SK-N-SH treated with all-trans-retinoic acid at 6 μM for 48 hours (cell line): ENCODE measurements at regions not wholly inside any gene's neighbourhood (a gene's known extent, or its start where the extent isn't known, plus 50 kb on each side); places are given as distances from the start of the nearest gene placed in this dataset.

Experiments
- ATAC-seq: fragments of 200-7000 bp; cut with Tn5 transposase; 3 replicates; pipeline ENCODE4 v1.9.1; 2020; ENCODE audit warnings: mild to moderate bottlenecking, moderate library complexity
- ARNTL ChIP-seq: fragments of 450-650 bp; formaldehyde crosslinking; IDR thresholded peaks from 2 replicates; pipeline ENCODE4 v1.5.0; 2020; ENCODE audit warnings: low read depth, mild to moderate bottlenecking, moderate library complexity, borderline replicate concordance
- BACH2 ChIP-seq: fragments of 250-450 bp; sonication (Bioruptor Pico); IDR thresholded peaks from 2 replicates; pipeline ENCODE4 v1.9.0; 2021; ENCODE audit warnings: mild to moderate bottlenecking, borderline replicate concordance
- CSDC2 ChIP-seq: fragments of 250-450 bp; sonication (Bioruptor Pico); IDR thresholded peaks from 2 replicates; pipeline ENCODE4 v1.5.0; 2020; ENCODE audit warnings: mild to moderate bottlenecking, moderate library complexity
- ESRRG ChIP-seq: fragments of 250-450 bp; sonication (Bioruptor Pico); IDR thresholded peaks from 2 replicates; pipeline ENCODE4 v1.6.1; 2021; ENCODE audit warnings: mild to moderate bottlenecking
- GLIS3 ChIP-seq: fragments of 250-450 bp; sonication (Bioruptor Pico); IDR thresholded peaks from 2 replicates; pipeline ENCODE4 v1.5.0; 2020; ENCODE audit warnings: mild to moderate bottlenecking, moderate library complexity
- OSR1 ChIP-seq: fragments of 250-450 bp; sonication (Bioruptor Pico); IDR thresholded peaks from 2 replicates; pipeline ENCODE4 v1.8.0; 2022; ENCODE audit warnings: moderate library complexity, mild to moderate bottlenecking, inconsistent platforms
- PATZ1 ChIP-seq: fragments of 250-450 bp; sonication (Bioruptor Pico); IDR thresholded peaks from 2 replicates; pipeline ENCODE4 v1.8.0; 2020; ENCODE audit warnings: mild to moderate bottlenecking, moderate library complexity, borderline replicate concordance
- POU6F1 ChIP-seq: fragments of 250-450 bp; sonication (Bioruptor Pico); IDR thresholded peaks from 2 replicates; pipeline ENCODE4 v1.8.0; 2021; ENCODE audit warnings: low read depth, mild to moderate bottlenecking, moderate library complexity, borderline replicate concordance
- PPARA ChIP-seq: fragments of 250-450 bp; sonication (Bioruptor Pico); IDR thresholded peaks from 2 replicates; pipeline ENCODE4 v1.5.0; 2020; ENCODE audit warnings: mild to moderate bottlenecking, borderline replicate concordance
- RARB ChIP-seq: fragments of 250-450 bp; sonication (Bioruptor Pico); IDR thresholded peaks from 2 replicates; pipeline ENCODE4 v1.8.0; 2021; ENCODE audit warnings: mild to moderate bottlenecking, moderate library complexity
- SNAI2 ChIP-seq: fragments of 250-450 bp; sonication (Bioruptor Pico); IDR thresholded peaks from 2 replicates; pipeline ENCODE4 v1.5.0; 2020; ENCODE audit warnings: mild to moderate bottlenecking, moderate library complexity
- TCF4 ChIP-seq: fragments of 250-450 bp; sonication (Bioruptor Pico); IDR thresholded peaks from 2 replicates; pipeline ENCODE4 v1.8.0; 2021; ENCODE audit warnings: mild to moderate bottlenecking, moderate library complexity, borderline replicate concordance
- TOX ChIP-seq: fragments of 250-450 bp; sonication (Bioruptor Pico); IDR thresholded peaks from 2 replicates; pipeline ENCODE4 v1.8.0; 2021; ENCODE audit warnings: mild to moderate bottlenecking, moderate library complexity, borderline replicate concordance
- ZC3H10 ChIP-seq: fragments of 250-450 bp; sonication (Bioruptor Pico); IDR thresholded peaks from 2 replicates; pipeline ENCODE4 v1.5.1; 2021; ENCODE audit warnings: mild to moderate bottlenecking, moderate library complexity
- ZFP3 ChIP-seq: fragments of 250-450 bp; sonication (Bioruptor Pico); IDR thresholded peaks from 2 replicates; pipeline ENCODE4 v1.5.0; 2020; ENCODE audit warnings: mild to moderate bottlenecking, moderate library complexity
- ZFP30 ChIP-seq: fragments of 450-650 bp; formaldehyde crosslinking; IDR thresholded peaks from 2 replicates; pipeline ENCODE4 v1.5.0; 2022; ENCODE audit warnings: mild to moderate bottlenecking, moderate library complexity
- ZNF565 ChIP-seq: fragments of 450-650 bp; formaldehyde crosslinking; conservative IDR thresholded peaks from 2 replicates; pipeline ENCODE4 v1.5.0; 2020; ENCODE audit warnings: low read depth, mild to moderate bottlenecking, moderate library complexity
- ZNF70 ChIP-seq: fragments of 450-650 bp; formaldehyde crosslinking; IDR thresholded peaks from 2 replicates; pipeline ENCODE4 v1.5.0; 2020; ENCODE audit warnings: mild to moderate bottlenecking, moderate library complexity
- ZNF8 ChIP-seq: fragments of 450-650 bp; formaldehyde crosslinking; IDR thresholded peaks from 2 replicates; pipeline ENCODE4 v1.5.0; 2020; ENCODE audit warnings: mild to moderate bottlenecking, moderate library complexity
- TF ChIP-seq, protein P1 (sequence below): fragments of 250-450 bp; sonication (Bioruptor Pico); IDR thresholded peaks from 2 replicates; pipeline ENCODE4 v1.5.1; 2021; ENCODE audit warnings: mild to moderate bottlenecking, moderate library complexity
- TF ChIP-seq, protein P2 (sequence below): fragments of 250-450 bp; sonication (Bioruptor Pico); IDR thresholded peaks from 2 replicates; pipeline ENCODE4 v1.5.0; 2020; ENCODE audit warnings: mild to moderate bottlenecking, moderate library complexity

GRCh38 chr6:93040375-93040774 is 379.0 kb downstream of the EPHA7 start:
- TF ChIP-seq ZC3H10 (CRISPR knock-in tag) (no peak), RARB (CRISPR knock-in tag) (no peak), ZNF70 (CRISPR knock-in tag) (no peak), PPARA (CRISPR knock-in tag) (no peak), OSR1 (CRISPR knock-in tag) (no peak), ARNTL (CRISPR knock-in tag) (no peak), POU6F1 (CRISPR knock-in tag) (no peak), TOX (CRISPR knock-in tag) (no peak), PATZ1 (no peak)
- no peak for ATAC-seq

GRCh38 chr6:93036835-93037234 is 382.5 kb downstream of the EPHA7 start:
- ATAC-seq = no peak
- no peak for TF ChIP-seq CSDC2 (CRISPR knock-in tag)
- TF ChIP-seq RARB (CRISPR knock-in tag) = no peak
- no peak for TF ChIP-seq SNAI2 (CRISPR knock-in tag)
- no peak for TF ChIP-seq ZC3H10 (CRISPR knock-in tag)
- TF ChIP-seq ESRRG (CRISPR knock-in tag) = no peak
- no peak for TF ChIP-seq ZFP30 (CRISPR knock-in tag)
- TF ChIP-seq TCF4 (CRISPR knock-in tag) = no peak
- TF ChIP-seq, protein P1, sequence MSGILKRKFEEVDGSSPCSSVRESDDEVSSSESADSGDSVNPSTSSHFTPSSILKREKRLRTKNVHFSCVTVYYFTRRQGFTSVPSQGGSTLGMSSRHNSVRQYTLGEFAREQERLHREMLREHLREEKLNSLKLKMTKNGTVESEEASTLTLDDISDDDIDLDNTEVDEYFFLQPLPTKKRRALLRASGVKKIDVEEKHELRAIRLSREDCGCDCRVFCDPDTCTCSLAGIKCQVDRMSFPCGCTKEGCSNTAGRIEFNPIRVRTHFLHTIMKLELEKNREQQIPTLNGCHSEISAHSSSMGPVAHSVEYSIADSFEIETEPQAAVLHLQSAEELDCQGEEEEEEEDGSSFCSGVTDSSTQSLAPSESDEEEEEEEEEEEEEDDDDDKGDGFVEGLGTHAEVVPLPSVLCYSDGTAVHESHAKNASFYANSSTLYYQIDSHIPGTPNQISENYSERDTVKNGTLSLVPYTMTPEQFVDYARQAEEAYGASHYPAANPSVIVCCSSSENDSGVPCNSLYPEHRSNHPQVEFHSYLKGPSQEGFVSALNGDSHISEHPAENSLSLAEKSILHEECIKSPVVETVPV = no peak
- no peak for TF ChIP-seq TOX (CRISPR knock-in tag)

GRCh38 chr6:93035756-93036155 is 383.6 kb downstream of the EPHA7 start:
- TF ChIP-seq ZFP30 (CRISPR knock-in tag) = no peak
- TF ChIP-seq GLIS3 = no peak
- no peak for TF ChIP-seq BACH2
- TF ChIP-seq, protein P1 = no peak
- no peak for TF ChIP-seq ZNF8 (CRISPR knock-in tag)
- no peak for TF ChIP-seq ZC3H10 (CRISPR knock-in tag)
- no peak for TF ChIP-seq TCF4 (CRISPR knock-in tag)
- TF ChIP-seq ESRRG (CRISPR knock-in tag) = no peak
- ATAC-seq = no peak

DNA sequence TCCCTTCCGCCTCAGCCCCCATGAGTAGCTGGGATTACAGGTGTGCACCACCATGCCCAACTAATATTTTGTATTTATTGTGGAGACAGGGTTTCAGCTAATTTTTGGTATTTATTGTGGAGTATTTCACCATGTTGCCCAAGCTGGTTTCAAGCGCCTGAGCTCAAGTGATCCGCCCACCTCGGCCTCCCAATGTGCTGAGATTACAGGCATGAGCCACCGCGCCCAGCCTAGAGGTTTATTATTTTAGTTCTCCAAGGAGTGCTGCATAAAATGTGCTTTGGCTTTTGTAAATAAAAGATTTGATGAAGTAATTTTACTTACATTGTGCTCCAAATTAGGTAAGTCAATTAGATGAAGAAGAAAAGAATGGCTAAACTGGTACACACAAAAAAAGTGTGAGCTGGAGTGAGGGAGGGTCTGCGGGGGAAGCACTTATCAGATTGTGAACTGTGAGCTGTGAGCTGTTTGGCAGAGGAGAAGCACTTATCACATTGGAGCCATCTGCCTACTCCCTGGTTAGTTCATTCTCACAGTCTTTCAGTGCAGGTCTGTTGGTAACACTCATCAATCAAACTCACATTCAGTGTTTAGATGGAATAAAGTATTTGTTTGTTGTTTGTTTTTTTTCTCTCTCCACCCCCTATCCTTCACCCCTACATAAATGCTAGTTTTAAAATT is 398.0 kb downstream of the EPHA7 start:
- TF ChIP-seq BACH2 (no peak), ZNF8 (CRISPR knock-in tag) (no peak), CSDC2 (CRISPR knock-in tag) (no peak), ZC3H10 (CRISPR knock-in tag) (no peak), GLIS3 (no peak)
- TF ChIP-seq, protein P1 = no peak
- ATAC-seq = no peak

DNA sequence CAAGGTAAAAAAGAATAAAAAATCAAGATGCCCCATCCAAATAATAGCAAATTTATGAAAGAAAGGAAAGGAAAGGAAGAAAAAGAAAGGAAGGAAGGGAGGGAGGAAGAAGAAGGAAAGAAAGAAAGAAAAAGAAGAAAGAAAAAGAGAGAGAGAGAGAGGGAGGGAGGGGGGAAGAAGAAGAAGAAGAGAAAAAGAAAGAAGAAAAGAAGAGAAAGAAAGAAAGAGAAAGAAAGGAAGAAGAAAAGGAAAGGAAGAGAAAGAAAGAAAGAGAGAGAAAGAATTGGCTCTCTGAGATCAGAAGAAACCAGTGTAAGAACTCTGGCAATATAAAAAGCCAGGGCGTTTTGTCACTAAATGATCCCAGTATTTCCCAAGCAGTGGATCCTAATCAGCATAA is 401.7 kb downstream of the EPHA7 start:
- no peak for ATAC-seq
- no peak for TF ChIP-seq ZNF565
- TF ChIP-seq, protein P2, sequence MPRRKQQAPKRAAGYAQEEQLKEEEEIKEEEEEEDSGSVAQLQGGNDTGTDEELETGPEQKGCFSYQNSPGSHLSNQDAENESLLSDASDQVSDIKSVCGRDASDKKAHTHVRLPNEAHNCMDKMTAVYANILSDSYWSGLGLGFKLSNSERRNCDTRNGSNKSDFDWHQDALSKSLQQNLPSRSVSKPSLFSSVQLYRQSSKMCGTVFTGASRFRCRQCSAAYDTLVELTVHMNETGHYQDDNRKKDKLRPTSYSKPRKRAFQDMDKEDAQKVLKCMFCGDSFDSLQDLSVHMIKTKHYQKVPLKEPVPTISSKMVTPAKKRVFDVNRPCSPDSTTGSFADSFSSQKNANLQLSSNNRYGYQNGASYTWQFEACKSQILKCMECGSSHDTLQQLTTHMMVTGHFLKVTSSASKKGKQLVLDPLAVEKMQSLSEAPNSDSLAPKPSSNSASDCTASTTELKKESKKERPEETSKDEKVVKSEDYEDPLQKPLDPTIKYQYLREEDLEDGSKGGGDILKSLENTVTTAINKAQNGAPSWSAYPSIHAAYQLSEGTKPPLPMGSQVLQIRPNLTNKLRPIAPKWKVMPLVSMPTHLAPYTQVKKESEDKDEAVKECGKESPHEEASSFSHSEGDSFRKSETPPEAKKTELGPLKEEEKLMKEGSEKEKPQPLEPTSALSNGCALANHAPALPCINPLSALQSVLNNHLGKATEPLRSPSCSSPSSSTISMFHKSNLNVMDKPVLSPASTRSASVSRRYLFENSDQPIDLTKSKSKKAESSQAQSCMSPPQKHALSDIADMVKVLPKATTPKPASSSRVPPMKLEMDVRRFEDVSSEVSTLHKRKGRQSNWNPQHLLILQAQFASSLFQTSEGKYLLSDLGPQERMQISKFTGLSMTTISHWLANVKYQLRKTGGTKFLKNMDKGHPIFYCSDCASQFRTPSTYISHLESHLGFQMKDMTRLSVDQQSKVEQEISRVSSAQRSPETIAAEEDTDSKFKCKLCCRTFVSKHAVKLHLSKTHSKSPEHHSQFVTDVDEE = no peak
- TF ChIP-seq ZC3H10 (CRISPR knock-in tag) = no peak
- TF ChIP-seq SNAI2 (CRISPR knock-in tag) = no peak
- no peak for TF ChIP-seq PPARA (CRISPR knock-in tag)
- TF ChIP-seq BACH2 = no peak
- TF ChIP-seq GLIS3 = no peak
- no peak for TF ChIP-seq OSR1 (CRISPR knock-in tag)
- TF ChIP-seq TOX (CRISPR knock-in tag) = no peak
- no peak for TF ChIP-seq ZFP30 (CRISPR knock-in tag)
- no peak for TF ChIP-seq RARB (CRISPR knock-in tag)
- no peak for TF ChIP-seq CSDC2 (CRISPR knock-in tag)
- no peak for TF ChIP-seq ZFP3 (CRISPR knock-in tag)
- no peak for TF ChIP-seq TCF4 (CRISPR knock-in tag)
- no peak for TF ChIP-seq ZNF8 (CRISPR knock-in tag)
